ENCODE measurements at regions not wholly inside any gene's neighbourhood (a gene's known extent, or its start where the extent isn't known, plus 50 kb on each side); places are given as distances from the start of the nearest gene placed in this dataset.

GRCh38 chr1:217315346-217315745 lies 315.5 kb downstream of the GPATCH2 start:
- Mint-ChIP-seq H3K27ac (ENCODE audit: unreplicated experiment) (no peak overlapping the region), H3K9me3 (ENCODE audit: unreplicated experiment) (no peaks in the 10 kb centered on the region), H3K4me1 (ENCODE audit: low read depth, unreplicated experiment) (no peaks in the 10 kb centered on the region), H3K36me3 (ENCODE audit: unreplicated experiment) (no peaks in the 10 kb centered on the region), H3K27me3 (ENCODE audit: unreplicated experiment) (no peaks in the 10 kb centered on the region), H3K4me3 (ENCODE audit: unreplicated experiment) (no peak overlapping the region)
- DNase-seq: no peak
- no peak for TF ChIP-seq CTCF (IDR thresholded peaks at IDR 0.05; ENCODE audit: partially characterized antibody, unreplicated experiment)

GRCh38 chr1:217313096-217313495 lies 317.8 kb downstream of the GPATCH2 start:
- H3K27me3 Mint-ChIP-seq (ENCODE audit: unreplicated experiment): no peaks in the 10 kb centered on the region
- no peaks in the 10 kb centered on the region for H3K36me3 Mint-ChIP-seq (ENCODE audit: unreplicated experiment)
- no peaks in the 10 kb centered on the region for H3K4me1 Mint-ChIP-seq (ENCODE audit: low read depth, unreplicated experiment)
- no peak overlapping the region for H3K4me3 Mint-ChIP-seq (ENCODE audit: unreplicated experiment)
- no peak for DNase-seq
- H3K9me3 Mint-ChIP-seq (ENCODE audit: unreplicated experiment): no peaks in the 10 kb centered on the region
- no peak overlapping the region for H3K27ac Mint-ChIP-seq (ENCODE audit: unreplicated experiment)
- TF ChIP-seq CTCF (IDR thresholded peaks at IDR 0.05; ENCODE audit: partially characterized antibody, unreplicated experiment): no peak

GRCh38 chr1:217311766-217312165 lies 319.1 kb downstream of the GPATCH2 start:
- no peaks in the 10 kb centered on the region for H3K9me3 Mint-ChIP-seq (ENCODE audit: unreplicated experiment)
- no peak for TF ChIP-seq CTCF (IDR thresholded peaks at IDR 0.05; ENCODE audit: partially characterized antibody, unreplicated experiment)
- no peaks in the 10 kb centered on the region for H3K36me3 Mint-ChIP-seq (ENCODE audit: unreplicated experiment)
- H3K4me3 Mint-ChIP-seq (ENCODE audit: unreplicated experiment): no peak overlapping the region
- no peaks in the 10 kb centered on the region for H3K4me1 Mint-ChIP-seq (ENCODE audit: low read depth, unreplicated experiment)
- DNase-seq: no peak
- no peaks in the 10 kb centered on the region for H3K27me3 Mint-ChIP-seq (ENCODE audit: unreplicated experiment)
- H3K27ac Mint-ChIP-seq (ENCODE audit: unreplicated experiment): no peak overlapping the region

- H3K27me3 Mint-ChIP-seq (ENCODE audit: unreplicated experiment): no peaks in the 10 kb centered on the region
- H3K4me3 Mint-ChIP-seq (ENCODE audit: unreplicated experiment): no peak overlapping the region
- H3K9me3 Mint-ChIP-seq (ENCODE audit: unreplicated experiment): no peaks in the 10 kb centered on the region
- TF ChIP-seq CTCF (IDR thresholded peaks at IDR 0.05; ENCODE audit: partially characterized antibody, unreplicated experiment): no peak
- no peak for DNase-seq
- H3K4me1 Mint-ChIP-seq (ENCODE audit: low read depth, unreplicated experiment): no peaks in the 10 kb centered on the region
- no peaks in the 10 kb centered on the region for H3K36me3 Mint-ChIP-seq (ENCODE audit: unreplicated experiment)
- H3K27ac Mint-ChIP-seq (ENCODE audit: unreplicated experiment): no peak overlapping the region
Measured at GRCh38 chr1:217311269-217311668, 319.6 kb downstream of the GPATCH2 start.

- no peaks in the 10 kb centered on the region for H3K36me3 Mint-ChIP-seq (ENCODE audit: unreplicated experiment)
- H3K4me1 Mint-ChIP-seq (ENCODE audit: low read depth, unreplicated experiment): no peaks in the 10 kb centered on the region
- no peak for TF ChIP-seq CTCF (IDR thresholded peaks at IDR 0.05; ENCODE audit: partially characterized antibody, unreplicated experiment)
- H3K9me3 Mint-ChIP-seq (ENCODE audit: unreplicated experiment): no peaks in the 10 kb centered on the region
- H3K27ac Mint-ChIP-seq (ENCODE audit: unreplicated experiment): no peak overlapping the region
- no peak for DNase-seq
- no peaks in the 10 kb centered on the region for H3K27me3 Mint-ChIP-seq (ENCODE audit: unreplicated experiment)
- no peak overlapping the region for H3K4me3 Mint-ChIP-seq (ENCODE audit: unreplicated experiment)
Measured at GRCh38 chr1:217281332-217281731, 349.6 kb downstream of the GPATCH2 start.

All from glutamatergic neuron (in vitro differentiated cells).